Fibroblast of lung (primary cell): ENCODE measurements at regions not wholly inside any gene's neighbourhood (a gene's known extent, or its start where the extent isn't known, plus 50 kb on each side); places are given as distances from the start of the nearest gene placed in this dataset.

Source experiments
- CTCF ChIP-seq, 2 donors: IDR thresholded peaks in 1 of 2; conservative IDR thresholded peaks in 1 of 2; 1 replicate in 1 of 2; 2 replicates in 1 of 2; pipeline ENCODE4 v1.5.1; 2011 to 2012; ENCODE audit warnings: low read length in 2 of 2, control low read depth in 1 of 2, inconsistent platforms in 1 of 2, low read depth in 1 of 2, mild to moderate bottlenecking in 1 of 2
- EZH2 ChIP-seq: IDR thresholded peaks from 2 replicates; pipeline ENCODE4 v1.5.1; 2012; ENCODE audit warnings: low read length, control low read depth, mild to moderate bottlenecking; ENCODE audit errors: missing control alignments

DNA sequence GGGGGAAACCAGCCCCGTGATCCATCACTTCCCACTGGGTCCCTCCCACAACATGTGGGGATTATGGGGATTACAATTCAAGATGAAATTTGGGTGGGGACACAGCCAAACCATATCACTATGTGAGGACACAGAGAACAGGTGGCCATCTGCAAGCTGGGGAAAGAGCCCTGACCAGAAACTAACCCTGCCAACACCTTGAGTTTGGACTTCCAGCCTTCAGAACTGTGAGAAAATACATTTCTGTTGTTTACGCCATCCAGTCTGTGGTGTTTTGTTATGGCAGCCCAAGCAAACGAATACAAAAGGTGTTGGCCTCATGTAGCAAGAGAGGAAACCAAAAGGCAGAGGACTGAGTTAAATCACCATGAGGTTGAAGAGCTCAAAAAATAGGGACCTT, 169.9 kb upstream of the TENM3 start:
- TF ChIP-seq CTCF (conservative IDR thresholded peaks at IDR 0.05 in 1 of 2, IDR thresholded peaks at IDR 0.05 in 1 of 2; ENCODE audit: low read depth in 1 of 2, low read length in 2 of 2) (no peak), EZH2 (no peak)
